DND-41 (cell line): ENCODE measurements at regions not wholly inside any gene's neighbourhood (a gene's known extent, or its start where the extent isn't known, plus 50 kb on each side); places are given as distances from the start of the nearest gene placed in this dataset.
A peak's percentile ranks its signal among the peaks of the same experiment; 100 is the strongest.

Source experiments
- ATAC-seq: fragments of 200-7000 bp; cut with Tn5 transposase; 3 replicates; pipeline ENCODE4 v1.9.1; 2021; ENCODE audit warnings: low read depth; ENCODE audit not compliant: insufficient read depth
- DNase-seq: peaks from one replicate; pipeline ENCODE4 v3.0.0-alpha.2; 2020
- H2AFZ ChIP-seq: 2 replicates; pipeline ENCODE4 v1.6.0; 2012; ENCODE audit warnings: low read depth, low read length
- H3K27ac ChIP-seq: 2 replicates; pipeline ENCODE4 v1.5.1; 2012; ENCODE audit warnings: low read length, inconsistent platforms
- H3K27me3 ChIP-seq: fragments of 200-600 bp; sonication (generic); 2 replicates; pipeline ENCODE4 v1.6.0; 2012; ENCODE audit warnings: low read length, mild to moderate bottlenecking, inconsistent platforms; ENCODE audit not compliant: insufficient read depth, poor library complexity
- H3K36me3 ChIP-seq: 2 replicates; pipeline ENCODE4 v1.5.1; 2012; ENCODE audit warnings: low read length, inconsistent platforms; ENCODE audit not compliant: insufficient read depth
- H3K4me1 ChIP-seq: 2 replicates; pipeline ENCODE4 v1.5.1; 2012; ENCODE audit warnings: mild to moderate bottlenecking, low read length; ENCODE audit not compliant: insufficient read depth
- H3K4me2 ChIP-seq: 2 replicates; pipeline ENCODE4 v1.6.0; 2012; ENCODE audit warnings: mild to moderate bottlenecking, moderate library complexity, low read length, inconsistent platforms; ENCODE audit not compliant: insufficient read depth
- H3K4me3 ChIP-seq, 2 experiments: fragments of 200-600 bp in 1 of 2; shearing (Covaris generic) in 1 of 2; 2 replicates each; pipeline ENCODE4 v1.5.1; 2012 to 2016; ENCODE audit warnings: inconsistent platforms in 2 of 2, low read length in 2 of 2, mild to moderate bottlenecking in 2 of 2, low read depth in 1 of 2, moderate library complexity in 1 of 2
- H3K79me2 ChIP-seq: 2 replicates; pipeline ENCODE4 v1.6.0; 2012; ENCODE audit warnings: low read length, inconsistent platforms; ENCODE audit not compliant: insufficient read depth
- H3K9ac ChIP-seq: 2 replicates; pipeline ENCODE4 v1.6.0; 2012; ENCODE audit warnings: low read depth, mild to moderate bottlenecking, inconsistent platforms, low read length, moderate library complexity
- H3K9me3 ChIP-seq: 2 replicates; pipeline ENCODE4 v1.5.1; 2012; ENCODE audit warnings: low read length, moderate library complexity, mild to moderate bottlenecking, inconsistent platforms; ENCODE audit not compliant: insufficient read depth, severe bottlenecking
- H4K20me1 ChIP-seq: 2 replicates; pipeline ENCODE4 v1.6.0; 2012; ENCODE audit warnings: low read length; ENCODE audit not compliant: insufficient read depth
- EZH2 ChIP-seq: IDR thresholded peaks from 3 replicates; pipeline ENCODE4 v1.6.1; 2012; ENCODE audit warnings: borderline replicate concordance, low read depth, mild to moderate bottlenecking, moderate library complexity, low read length, inconsistent platforms; ENCODE audit not compliant: severe bottlenecking
- TF ChIP-seq, protein P1 (sequence below): IDR thresholded peaks from 2 replicates; pipeline ENCODE4 v1.5.1; 2012; ENCODE audit warnings: borderline replicate concordance, low read length, moderate library complexity, mild to moderate bottlenecking; ENCODE audit not compliant: poor library complexity, severe bottlenecking; ENCODE audit errors: extremely low read depth

DNA sequence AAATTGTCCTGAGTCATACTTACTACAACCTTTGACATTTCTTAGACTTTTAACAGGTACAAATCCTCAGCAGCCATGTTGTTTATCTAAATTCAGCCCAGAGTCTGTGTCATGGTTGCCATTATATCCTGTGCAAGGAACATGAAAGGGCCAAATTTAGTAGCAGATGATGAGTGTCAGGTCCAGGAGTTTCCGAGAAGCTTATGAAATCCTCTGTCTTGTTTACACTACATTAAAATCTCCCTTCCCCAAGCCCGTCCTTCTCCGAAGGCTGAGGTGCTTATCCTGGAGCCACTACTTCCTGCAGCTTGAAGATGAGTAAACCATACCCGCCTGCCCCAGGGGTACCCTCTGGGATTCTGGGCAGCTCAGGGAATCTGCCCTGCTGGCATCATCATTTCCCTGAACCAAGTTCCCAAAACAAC is 102.6 kb upstream of the SERP2 start:
- DNase-seq, result no peak
- Histone ChIP-seq H3K4me2 (no peak overlapping the region), H3K9ac (no peak overlapping the region), H3K27ac (no peak overlapping the region), H3K9me3 (no peaks in the 10 kb centered on the region), H3K36me3 (no peaks in the 10 kb centered on the region), H3K4me3 (no peak overlapping the region), H3K79me2 (no peaks in the 10 kb centered on the region), H3K4me1 (peaks cover 34% of the 10 kb centered on the region), H2AFZ (no peak overlapping the region), H4K20me1 (no peaks in the 10 kb centered on the region), H3K27me3 (no peaks in the 10 kb centered on the region)
- ATAC-seq, result no peak
- TF ChIP-seq, protein P1, sequence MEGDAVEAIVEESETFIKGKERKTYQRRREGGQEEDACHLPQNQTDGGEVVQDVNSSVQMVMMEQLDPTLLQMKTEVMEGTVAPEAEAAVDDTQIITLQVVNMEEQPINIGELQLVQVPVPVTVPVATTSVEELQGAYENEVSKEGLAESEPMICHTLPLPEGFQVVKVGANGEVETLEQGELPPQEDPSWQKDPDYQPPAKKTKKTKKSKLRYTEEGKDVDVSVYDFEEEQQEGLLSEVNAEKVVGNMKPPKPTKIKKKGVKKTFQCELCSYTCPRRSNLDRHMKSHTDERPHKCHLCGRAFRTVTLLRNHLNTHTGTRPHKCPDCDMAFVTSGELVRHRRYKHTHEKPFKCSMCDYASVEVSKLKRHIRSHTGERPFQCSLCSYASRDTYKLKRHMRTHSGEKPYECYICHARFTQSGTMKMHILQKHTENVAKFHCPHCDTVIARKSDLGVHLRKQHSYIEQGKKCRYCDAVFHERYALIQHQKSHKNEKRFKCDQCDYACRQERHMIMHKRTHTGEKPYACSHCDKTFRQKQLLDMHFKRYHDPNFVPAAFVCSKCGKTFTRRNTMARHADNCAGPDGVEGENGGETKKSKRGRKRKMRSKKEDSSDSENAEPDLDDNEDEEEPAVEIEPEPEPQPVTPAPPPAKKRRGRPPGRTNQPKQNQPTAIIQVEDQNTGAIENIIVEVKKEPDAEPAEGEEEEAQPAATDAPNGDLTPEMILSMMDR, result no peak
- no peak for TF ChIP-seq EZH2

DNA sequence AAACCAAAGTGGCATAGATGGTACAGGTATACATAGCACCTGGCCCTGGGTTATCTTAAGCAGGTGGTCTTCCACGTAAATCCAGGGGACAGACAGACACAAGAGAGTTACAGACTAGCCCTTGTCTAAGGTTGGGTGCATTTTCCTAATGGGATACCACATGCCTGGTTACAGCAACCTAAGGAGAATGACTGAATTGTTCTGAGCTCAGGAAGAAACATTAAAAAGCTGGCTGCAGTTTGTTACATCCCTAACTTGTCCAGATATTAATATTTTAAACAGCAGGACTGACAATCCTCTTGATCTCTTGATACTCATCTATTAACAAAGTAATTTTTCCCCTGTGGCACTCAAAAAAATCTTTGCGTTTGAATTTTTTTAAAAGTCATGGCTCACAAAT is 102.2 kb upstream of the SERP2 start:
- no peak overlapping the region for H3K27ac ChIP-seq
- H3K4me2 ChIP-seq, result no peak overlapping the region
- DNase-seq (no peak), ATAC-seq (no peak)
- H2AFZ ChIP-seq, result no peak overlapping the region
- H3K9me3 ChIP-seq, result no peaks in the 10 kb centered on the region
- no peaks in the 10 kb centered on the region for H3K27me3 ChIP-seq
- no peaks in the 10 kb centered on the region for H4K20me1 ChIP-seq
- H3K4me1 ChIP-seq, result peaks cover 38% of the 10 kb centered on the region
- H3K4me3 ChIP-seq, result no peak overlapping the region
- TF ChIP-seq, protein P1, result no peak
- TF ChIP-seq EZH2, result no peak
- H3K36me3 ChIP-seq, result no peaks in the 10 kb centered on the region
- no peak overlapping the region for H3K9ac ChIP-seq
- no peaks in the 10 kb centered on the region for H3K79me2 ChIP-seq

DNA sequence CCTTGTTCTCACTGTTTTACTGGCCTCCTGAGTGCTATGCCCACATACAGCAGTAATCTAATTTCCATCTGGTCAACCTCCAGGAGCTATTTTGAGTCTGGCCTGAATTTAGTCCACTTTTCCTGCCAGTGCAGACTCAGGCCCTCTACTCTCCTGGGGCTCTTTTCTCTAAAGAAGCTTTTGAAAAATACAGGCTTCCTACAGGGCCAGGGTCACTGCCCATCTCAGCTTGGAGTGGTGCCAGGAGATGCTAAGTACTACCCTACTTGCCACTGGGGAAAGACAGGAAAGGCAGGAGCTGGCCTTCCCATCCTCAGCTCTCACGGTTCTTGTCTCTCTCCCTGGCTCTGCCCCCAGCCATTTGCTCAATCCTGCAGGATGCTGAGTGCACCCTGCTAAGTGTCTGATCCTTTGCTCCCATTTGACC is 101.7 kb upstream of the SERP2 start:
- Histone ChIP-seq H3K4me1 (peaks cover 43% of the 10 kb centered on the region), H3K27ac (peak overlapping the region; percentile 30; the same call in 1 of the 2 replicates)

More for the DNA sequence above, 101.7 kb upstream of the SERP2 start:
- no peaks in the 10 kb centered on the region for H4K20me1 ChIP-seq
- no peak overlapping the region for H3K4me3 ChIP-seq
- DNase-seq, result no peak
- no peak overlapping the region for H3K9ac ChIP-seq
- no peak overlapping the region for H3K4me2 ChIP-seq
- no peaks in the 10 kb centered on the region for H3K27me3 ChIP-seq
- no peaks in the 10 kb centered on the region for H3K36me3 ChIP-seq
- H3K9me3 ChIP-seq, result no peaks in the 10 kb centered on the region
- TF ChIP-seq, protein P1, result no peak
- TF ChIP-seq EZH2, result no peak
- H3K79me2 ChIP-seq, result no peaks in the 10 kb centered on the region
- ATAC-seq, result no peak
- H2AFZ ChIP-seq, result no peak overlapping the region
